ENCODE measurements at regions not wholly inside any gene's neighbourhood (a gene's known extent, or its start where the extent isn't known, plus 50 kb on each side); places are given as distances from the start of the nearest gene placed in this dataset.

- no peak for TF ChIP-seq CTCF (IDR thresholded peaks at IDR 0.05)
- TF ChIP-seq POLR2A (IDR thresholded peaks at IDR 0.05) = no peak
- TF ChIP-seq EP300 (IDR thresholded peaks at IDR 0.05) = no peak
Measured at GRCh38 chr16:77611386-77611785, 110.9 kb upstream of the NUDT7 start.
